ENCODE measurements at regions not wholly inside any gene's neighbourhood (a gene's known extent, or its start where the extent isn't known, plus 50 kb on each side); places are given as distances from the start of the nearest gene placed in this dataset.

DNA sequence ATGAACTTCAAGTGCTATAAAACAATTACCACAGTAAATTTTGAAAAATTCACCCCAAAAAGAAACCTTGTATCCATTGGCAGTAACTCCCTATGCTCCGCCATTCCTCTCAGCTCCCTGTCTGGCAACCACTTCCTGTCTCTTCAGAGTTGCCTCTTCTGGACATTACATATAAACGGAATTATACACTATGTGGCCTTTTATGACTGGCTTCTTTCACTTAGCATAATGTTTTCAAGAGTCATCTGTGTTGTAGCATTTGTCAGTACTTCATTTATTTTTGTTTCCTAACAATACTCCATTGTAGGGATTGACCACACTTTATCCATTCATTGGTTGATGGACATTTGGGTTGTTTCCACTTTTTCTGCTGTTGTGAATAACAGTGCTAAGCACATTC, 50.1 kb downstream of the CEP43 start:
- DNase-seq (ENCODE audit: low read depth in 2 of 2), result no peak
- Histone ChIP-seq H3K9me3 (ENCODE audit: control insufficient read depth, insufficient read depth, low read depth, low read length) (no peaks in the 10 kb centered on the region), H3K4me3 (replicated peaks in 1 of 4; ENCODE audit: control extremely low read depth in 1 of 4, insufficient read depth in 1 of 4, low read depth in 3 of 4, low read length in 4 of 4) (no peak overlapping the region), H3K4me1 (ENCODE audit: control insufficient read depth, extremely low read depth, insufficient read depth, low read length) (no peaks in the 10 kb centered on the region), H3K36me3 (ENCODE audit: control insufficient read depth, insufficient read depth, low read length) (no peaks in the 10 kb centered on the region), H3K4me2 (ENCODE audit: extremely low read depth, insufficient read depth, low read length) (no peak overlapping the region), H3K79me2 (ENCODE audit: control insufficient read depth, insufficient read depth, low read length) (no peaks in the 10 kb centered on the region), H3K9ac (ENCODE audit: insufficient read depth, low read length) (no peak overlapping the region), H2AFZ (ENCODE audit: low read length) (no peak overlapping the region), H4K20me1 (ENCODE audit: control insufficient read depth, extremely low read depth, insufficient read depth, low read length) (no peaks in the 10 kb centered on the region), H3K27ac (ENCODE audit: insufficient read depth, low read length) (no peak overlapping the region), H3K27me3 (ENCODE audit: control insufficient read depth, insufficient read depth, low read length) (no peaks in the 10 kb centered on the region)
- TF ChIP-seq CTCF (conservative IDR thresholded peaks at IDR 0.05 in 1 of 2, IDR thresholded peaks at IDR 0.05 in 1 of 2; ENCODE audit: low read depth in 1 of 2, low read length in 2 of 2), result no peak
- no peak for TF ChIP-seq EZH2 (IDR thresholded peaks at IDR 0.05; ENCODE audit: low read length, missing control alignments)

- Histone ChIP-seq H3K4me1 (ENCODE audit: control insufficient read depth, extremely low read depth, insufficient read depth, low read length) (no peaks in the 10 kb centered on the region), H4K20me1 (ENCODE audit: control insufficient read depth, extremely low read depth, insufficient read depth, low read length) (no peaks in the 10 kb centered on the region), H3K36me3 (ENCODE audit: control insufficient read depth, insufficient read depth, low read length) (no peaks in the 10 kb centered on the region), H3K79me2 (ENCODE audit: control insufficient read depth, insufficient read depth, low read length) (no peaks in the 10 kb centered on the region), H3K4me2 (ENCODE audit: extremely low read depth, insufficient read depth, low read length) (no peak overlapping the region), H2AFZ (ENCODE audit: low read length) (no peak overlapping the region), H3K4me3 (replicated peaks in 1 of 4; ENCODE audit: control extremely low read depth in 1 of 4, insufficient read depth in 1 of 4, low read depth in 3 of 4, low read length in 4 of 4) (no peak overlapping the region), H3K9me3 (ENCODE audit: control insufficient read depth, insufficient read depth, low read depth, low read length) (no peaks in the 10 kb centered on the region), H3K9ac (ENCODE audit: insufficient read depth, low read length) (no peak overlapping the region), H3K27ac (ENCODE audit: insufficient read depth, low read length) (no peak overlapping the region), H3K27me3 (ENCODE audit: control insufficient read depth, insufficient read depth, low read length) (no peaks in the 10 kb centered on the region)
- TF ChIP-seq EZH2 (IDR thresholded peaks at IDR 0.05; ENCODE audit: low read length, missing control alignments) (no peak), CTCF (conservative IDR thresholded peaks at IDR 0.05 in 1 of 2, IDR thresholded peaks at IDR 0.05 in 1 of 2; ENCODE audit: low read depth in 1 of 2, low read length in 2 of 2) (no peak)
- DNase-seq (ENCODE audit: low read depth in 2 of 2), result no peak
Measured at GRCh38 chr6:167050903-167051302, 51.7 kb downstream of the CEP43 start.

DNA sequence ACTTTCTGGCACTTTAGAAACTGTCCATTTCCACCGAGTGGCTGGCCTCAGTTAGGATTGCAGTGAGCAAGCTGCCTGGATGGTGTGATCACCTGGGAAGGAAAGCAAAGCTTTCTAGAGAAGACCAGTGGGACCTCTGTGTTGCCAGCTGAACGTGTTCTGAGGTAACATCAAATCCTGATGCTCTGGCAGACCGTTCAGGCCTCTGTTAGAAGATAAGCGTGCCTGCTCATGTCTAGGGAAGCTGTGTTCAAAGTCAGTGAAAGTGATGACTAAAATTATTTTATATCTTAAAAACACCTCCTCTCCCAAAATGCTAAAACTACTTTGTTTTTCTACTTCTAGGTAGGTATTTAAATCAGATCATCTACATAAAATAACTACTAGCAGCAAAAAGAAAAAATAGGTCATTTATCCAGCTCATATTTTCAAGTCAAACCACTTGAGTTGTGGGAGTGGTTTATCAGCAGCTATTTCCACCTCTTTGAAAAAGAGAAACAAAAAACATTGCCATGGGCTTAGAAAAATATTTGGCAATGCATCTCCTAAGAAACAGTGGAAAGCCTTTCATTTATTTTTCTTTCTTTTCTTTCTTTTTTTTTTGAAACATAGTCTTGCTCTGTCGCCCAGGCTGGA, 54.8 kb downstream of the CEP43 start:
- no peak overlapping the region for H2AFZ ChIP-seq (ENCODE audit: low read length)
- no peak overlapping the region for H3K9ac ChIP-seq (ENCODE audit: insufficient read depth, low read length)
- no peaks in the 10 kb centered on the region for H4K20me1 ChIP-seq (ENCODE audit: control insufficient read depth, extremely low read depth, insufficient read depth, low read length)
- no peak for DNase-seq (ENCODE audit: low read depth in 2 of 2)
- no peak overlapping the region for H3K4me2 ChIP-seq (ENCODE audit: extremely low read depth, insufficient read depth, low read length)
- H3K36me3 ChIP-seq (ENCODE audit: control insufficient read depth, insufficient read depth, low read length), result no peaks in the 10 kb centered on the region
- no peak overlapping the region for H3K4me3 ChIP-seq (replicated peaks in 1 of 4; ENCODE audit: control extremely low read depth in 1 of 4, insufficient read depth in 1 of 4, low read depth in 3 of 4, low read length in 4 of 4)
- H3K4me1 ChIP-seq (ENCODE audit: control insufficient read depth, extremely low read depth, insufficient read depth, low read length), result no peaks in the 10 kb centered on the region
- no peaks in the 10 kb centered on the region for H3K27me3 ChIP-seq (ENCODE audit: control insufficient read depth, insufficient read depth, low read length)
- TF ChIP-seq CTCF (conservative IDR thresholded peaks at IDR 0.05 in 1 of 2, IDR thresholded peaks at IDR 0.05 in 1 of 2; ENCODE audit: low read depth in 1 of 2, low read length in 2 of 2) (no peak), EZH2 (IDR thresholded peaks at IDR 0.05; ENCODE audit: low read length, missing control alignments) (no peak)
- no peaks in the 10 kb centered on the region for H3K79me2 ChIP-seq (ENCODE audit: control insufficient read depth, insufficient read depth, low read length)
- H3K27ac ChIP-seq (ENCODE audit: insufficient read depth, low read length), result no peak overlapping the region
- no peaks in the 10 kb centered on the region for H3K9me3 ChIP-seq (ENCODE audit: control insufficient read depth, insufficient read depth, low read depth, low read length)
